ENCODE measurements at regions not wholly inside any gene's neighbourhood (a gene's known extent, or its start where the extent isn't known, plus 50 kb on each side); places are given as distances from the start of the nearest gene placed in this dataset.

GRCh38 chr3:106945435-106945834 lies 431.8 kb upstream of the CCDC54 start:
- H3K4me2 ChIP-seq (ENCODE audit: insufficient read depth, low read length), result no peak overlapping the region
- no peaks in the 10 kb centered on the region for H3K27me3 ChIP-seq (ENCODE audit: insufficient read depth, low read length, poor library complexity)
- H3K9ac ChIP-seq (ENCODE audit: low read depth, low read length), result no peak overlapping the region
- no peak for TF ChIP-seq CTCF (IDR thresholded peaks at IDR 0.05; ENCODE audit: borderline replicate concordance, extremely low read depth, low read length, poor library complexity, severe bottlenecking)
- no peak for TF ChIP-seq EZH2 (IDR thresholded peaks at IDR 0.05; ENCODE audit: borderline replicate concordance, low read depth, low read length, severe bottlenecking)
- H3K27ac ChIP-seq (ENCODE audit: low read length), result peak overlapping the region; percentile 61; the same call in 1 of the 2 replicates
- DNase-seq, result peak; percentile 18
- no peaks in the 10 kb centered on the region for H3K36me3 ChIP-seq (ENCODE audit: insufficient read depth, low read length)
- H2AFZ ChIP-seq (ENCODE audit: low read depth, low read length), result peak overlapping the region; percentile 70
- no peaks in the 10 kb centered on the region for H3K79me2 ChIP-seq (ENCODE audit: insufficient read depth, low read length)
- no peak overlapping the region for H3K4me3 ChIP-seq (ENCODE audit: low read depth in 1 of 2, low read length in 2 of 2)
- H4K20me1 ChIP-seq (ENCODE audit: insufficient read depth, low read length), result no peaks in the 10 kb centered on the region
- H3K9me3 ChIP-seq (ENCODE audit: insufficient read depth, low read length, severe bottlenecking), result no peaks in the 10 kb centered on the region
- H3K4me1 ChIP-seq (ENCODE audit: insufficient read depth, low read length), result peaks cover 24% of the 10 kb centered on the region
- ATAC-seq (ENCODE audit: insufficient read depth, low read depth), result peak; percentile 81

- Histone ChIP-seq H3K79me2 (ENCODE audit: insufficient read depth, low read length) (no peaks in the 10 kb centered on the region), H2AFZ (ENCODE audit: low read depth, low read length) (no peak overlapping the region), H3K4me2 (ENCODE audit: insufficient read depth, low read length) (no peak overlapping the region), H3K4me1 (ENCODE audit: insufficient read depth, low read length) (peaks cover 24% of the 10 kb centered on the region), H4K20me1 (ENCODE audit: insufficient read depth, low read length) (no peaks in the 10 kb centered on the region), H3K9ac (ENCODE audit: low read depth, low read length) (no peak overlapping the region), H3K27ac (ENCODE audit: low read length) (no peak overlapping the region), H3K27me3 (ENCODE audit: insufficient read depth, low read length, poor library complexity) (no peaks in the 10 kb centered on the region), H3K36me3 (ENCODE audit: insufficient read depth, low read length) (no peaks in the 10 kb centered on the region), H3K4me3 (ENCODE audit: low read depth in 1 of 2, low read length in 2 of 2) (no peak overlapping the region), H3K9me3 (ENCODE audit: insufficient read depth, low read length, severe bottlenecking) (no peaks in the 10 kb centered on the region)
- DNase-seq, result no peak
- TF ChIP-seq CTCF (IDR thresholded peaks at IDR 0.05; ENCODE audit: borderline replicate concordance, extremely low read depth, low read length, poor library complexity, severe bottlenecking), result no peak
- no peak for TF ChIP-seq EZH2 (IDR thresholded peaks at IDR 0.05; ENCODE audit: borderline replicate concordance, low read depth, low read length, severe bottlenecking)
- ATAC-seq (ENCODE audit: insufficient read depth, low read depth), result no peak
Measured at GRCh38 chr3:106946866-106947265, 430.4 kb upstream of the CCDC54 start.

GRCh38 chr3:106957029-106957428 lies 420.2 kb upstream of the CCDC54 start:
- DNase-seq, result no peak
- Histone ChIP-seq H3K4me3 (ENCODE audit: low read depth in 1 of 2, low read length in 2 of 2) (no peak overlapping the region), H3K27me3 (ENCODE audit: insufficient read depth, low read length, poor library complexity) (no peaks in the 10 kb centered on the region), H4K20me1 (ENCODE audit: insufficient read depth, low read length) (no peaks in the 10 kb centered on the region), H2AFZ (ENCODE audit: low read depth, low read length) (no peak overlapping the region), H3K9me3 (ENCODE audit: insufficient read depth, low read length, severe bottlenecking) (no peaks in the 10 kb centered on the region), H3K27ac (ENCODE audit: low read length) (no peak overlapping the region), H3K36me3 (ENCODE audit: insufficient read depth, low read length) (no peaks in the 10 kb centered on the region), H3K4me1 (ENCODE audit: insufficient read depth, low read length) (no peaks in the 10 kb centered on the region), H3K4me2 (ENCODE audit: insufficient read depth, low read length) (no peak overlapping the region), H3K9ac (ENCODE audit: low read depth, low read length) (no peak overlapping the region), H3K79me2 (ENCODE audit: insufficient read depth, low read length) (no peaks in the 10 kb centered on the region)
- no peak for ATAC-seq (ENCODE audit: insufficient read depth, low read depth)
- no peak for TF ChIP-seq EZH2 (IDR thresholded peaks at IDR 0.05; ENCODE audit: borderline replicate concordance, low read depth, low read length, severe bottlenecking)
- no peak for TF ChIP-seq CTCF (IDR thresholded peaks at IDR 0.05; ENCODE audit: borderline replicate concordance, extremely low read depth, low read length, poor library complexity, severe bottlenecking)

- H3K9me3 ChIP-seq (ENCODE audit: insufficient read depth, low read length, severe bottlenecking), result no peaks in the 10 kb centered on the region
- ATAC-seq (ENCODE audit: insufficient read depth, low read depth) (no peak), DNase-seq (no peak)
- no peaks in the 10 kb centered on the region for H3K4me1 ChIP-seq (ENCODE audit: insufficient read depth, low read length)
- H3K4me3 ChIP-seq (ENCODE audit: low read depth in 1 of 2, low read length in 2 of 2), result no peak overlapping the region
- no peaks in the 10 kb centered on the region for H4K20me1 ChIP-seq (ENCODE audit: insufficient read depth, low read length)
- no peaks in the 10 kb centered on the region for H3K79me2 ChIP-seq (ENCODE audit: insufficient read depth, low read length)
- H3K9ac ChIP-seq (ENCODE audit: low read depth, low read length), result no peak overlapping the region
- TF ChIP-seq EZH2 (IDR thresholded peaks at IDR 0.05; ENCODE audit: borderline replicate concordance, low read depth, low read length, severe bottlenecking) (no peak), CTCF (IDR thresholded peaks at IDR 0.05; ENCODE audit: borderline replicate concordance, extremely low read depth, low read length, poor library complexity, severe bottlenecking) (no peak)
- H2AFZ ChIP-seq (ENCODE audit: low read depth, low read length), result no peak overlapping the region
- H3K27ac ChIP-seq (ENCODE audit: low read length), result no peak overlapping the region
- H3K36me3 ChIP-seq (ENCODE audit: insufficient read depth, low read length), result no peaks in the 10 kb centered on the region
- H3K4me2 ChIP-seq (ENCODE audit: insufficient read depth, low read length), result no peak overlapping the region
- H3K27me3 ChIP-seq (ENCODE audit: insufficient read depth, low read length, poor library complexity), result no peaks in the 10 kb centered on the region
Measured at GRCh38 chr3:106962993-106963392, 414.2 kb upstream of the CCDC54 start.
